Gastrocnemius medialis (tissue), 4 donors: ENCODE measurements at regions not wholly inside any gene's neighbourhood (a gene's known extent, or its start where the extent isn't known, plus 50 kb on each side); places are given as distances from the start of the nearest gene placed in this dataset.

Experiments used
- ATAC-seq, 2 donors: fragments of 150-250 bp; one replicate each; pipeline ENCODE4 v1.9.1; 2016
- DNase-seq, 2 donors: peaks; one replicate each; pipeline ENCODE4 v3.0.0-alpha.2; 2019
- H3K27ac ChIP-seq, 4 donors: fragments of 200-600 bp; sonication (generic); 1 replicate in 1 of 4; 2 replicates in 3 of 4; pipeline ENCODE4 v1.5.1; 2016 to 2018; ENCODE audit warnings: mild to moderate bottlenecking in 2 of 4, moderate library complexity in 1 of 4
- H3K27me3 ChIP-seq, 3 donors: fragments of 200-600 bp; sonication (generic) in 2 of 3; 1 replicate in 1 of 3; 2 replicates in 2 of 3; pipeline versions ENCODE4 v1.5.1 to v1.6.0; 2016 to 2019; ENCODE audit warnings: mild to moderate bottlenecking in 1 of 3, moderate library complexity in 1 of 3
- H3K36me3 ChIP-seq, 2 donors: fragments of 200-600 bp; sonication (generic) in 1 of 2; one replicate each; pipeline ENCODE4 v1.5.1; 2017 to 2018
- H3K4me1 ChIP-seq, 2 donors: fragments of 200-600 bp; sonication (generic) in 1 of 2; one replicate each; pipeline ENCODE4 v1.5.1; 2016 to 2017; ENCODE audit warnings: mild to moderate bottlenecking in 2 of 2
- H3K4me3 ChIP-seq, 4 donors: fragments of 200-600 bp; sonication (generic) in 3 of 4; 1 replicate in 1 of 4; 2 replicates in 3 of 4; pipeline ENCODE4 v1.5.1; 2016 to 2019; ENCODE audit warnings: mild to moderate bottlenecking in 2 of 4
- H3K9me3 ChIP-seq, 3 donors: fragments of 200-600 bp; sonication (generic) in 2 of 3; 1 replicate in 1 of 3; 2 replicates in 2 of 3; pipeline ENCODE4 v1.5.1; 2016 to 2019
- CTCF ChIP-seq, 5 experiments: fragments of 450-650 bp in 3 of 5; fragments of 200-600 bp in 2 of 5; sonication (generic) in 2 of 5; IDR thresholded peaks in 4 of 5; conservative IDR thresholded peaks in 1 of 5; 1 replicate in 4 of 5; 2 replicates in 1 of 5; pipeline ENCODE4 v1.5.1; 2016 to 2019; ENCODE audit warnings: antibody characterized with exemption in 5 of 5, mild to moderate bottlenecking in 3 of 5, moderate library complexity in 3 of 5
- POLR2A ChIP-seq, 2 donors: fragments of 450-650 bp; IDR thresholded peaks; one replicate each; pipeline ENCODE4 v1.6.1; 2017; ENCODE audit warnings: antibody characterized with exemption in 2 of 2, mild to moderate bottlenecking in 2 of 2, moderate library complexity in 2 of 2
- in situ Hi-C, 4 donors: fragments of 200-750 bp; cut with MboI; loops; one replicate each; pipeline versions ENCODE4 v1.15.0 to v1.8.0; 2017; ENCODE audit warnings: low sequenced_read_pairs in 4 of 4
- intact Hi-C: fragments of 100-400 bp; cut with DNase I; formaldehyde crosslinking; loops from one replicate; pipeline ENCODE4 v1.15.1; 2023; ENCODE audit warnings: low total_unique reads

- no peak for DNase-seq
- Histone ChIP-seq H3K4me1 (no peaks in the 10 kb centered on the region), H3K4me3 (no peak overlapping the region), H3K27ac (no peak overlapping the region), H3K27me3 (no peaks in the 10 kb centered on the region), H3K36me3 (no peaks in the 10 kb centered on the region), H3K9me3 (no peaks in the 10 kb centered on the region)
- intact Hi-C loops, result no loop called here
- ATAC-seq, result no peak
- in situ Hi-C loops, result no loop called here
- TF ChIP-seq POLR2A (IDR thresholded peaks at IDR 0.05) (no peak), CTCF (IDR thresholded peaks at IDR 0.05 in 4 of 5, conservative IDR thresholded peaks at IDR 0.05 in 1 of 5) (no peak)
Observed at GRCh38 chr1:101428562-101428961, 191.7 kb downstream of the S1PR1 start.

GRCh38 chr1:101431956-101432510 lies 195.2 kb downstream of the S1PR1 start:
- in situ Hi-C loops (no loop called here), intact Hi-C loops (no loop called here)
- Histone ChIP-seq H3K27me3 (no peaks in the 10 kb centered on the region), H3K4me1 (no peaks in the 10 kb centered on the region), H3K9me3 (no peaks in the 10 kb centered on the region), H3K27ac (no peak overlapping the region), H3K36me3 (no peaks in the 10 kb centered on the region), H3K4me3 (no peak overlapping the region)
- no peak for ATAC-seq
- TF ChIP-seq CTCF (IDR thresholded peaks at IDR 0.05 in 4 of 5, conservative IDR thresholded peaks at IDR 0.05 in 1 of 5) (no peak), POLR2A (IDR thresholded peaks at IDR 0.05) (no peak)
- DNase-seq, result no peak

- intact Hi-C loops (no loop called here), in situ Hi-C loops (no loop called here)
- Histone ChIP-seq H3K36me3 (no peaks in the 10 kb centered on the region), H3K4me1 (no peaks in the 10 kb centered on the region), H3K27me3 (peaks cover 0 to 2% (median 0%) of the 10 kb centered on the region in 3 donors), H3K4me3 (no peak overlapping the region), H3K9me3 (no peaks in the 10 kb centered on the region), H3K27ac (no peak overlapping the region)
- ATAC-seq (no peak), DNase-seq (no peak)
- TF ChIP-seq POLR2A (IDR thresholded peaks at IDR 0.05), result no peak
Observed at GRCh38 chr1:101435831-101436511, 199.2 kb downstream of the S1PR1 start.

- Histone ChIP-seq H3K36me3 (no peaks in the 10 kb centered on the region), H3K4me3 (no peak overlapping the region), H3K9me3 (no peaks in the 10 kb centered on the region), H3K27me3 (peaks cover 0 to 2% (median 0%) of the 10 kb centered on the region in 3 donors), H3K27ac (no peak overlapping the region), H3K4me1 (no peaks in the 10 kb centered on the region)
- ATAC-seq (no peak), DNase-seq (no peak)
- TF ChIP-seq POLR2A (IDR thresholded peaks at IDR 0.05) (no peak), CTCF (IDR thresholded peaks at IDR 0.05 in 4 of 5, conservative IDR thresholded peaks at IDR 0.05 in 1 of 5) (no peak)
- in situ Hi-C loops, result no loop called here
- intact Hi-C loops, result no loop called here
Observed at GRCh38 chr1:101437800-101438199, 201.0 kb downstream of the S1PR1 start.

GRCh38 chr1:101438359-101438758 lies 201.5 kb downstream of the S1PR1 start:
- H3K9me3 ChIP-seq, result no peaks in the 10 kb centered on the region
- DNase-seq (no peak), ATAC-seq (no peak)
- H3K27me3 ChIP-seq, result peaks cover 0 to 2% (median 0%) of the 10 kb centered on the region in 3 donors
- no peak overlapping the region for H3K4me3 ChIP-seq
- no peak overlapping the region for H3K27ac ChIP-seq
- TF ChIP-seq CTCF (IDR thresholded peaks at IDR 0.05 in 4 of 5, conservative IDR thresholded peaks at IDR 0.05 in 1 of 5) (no peak), POLR2A (IDR thresholded peaks at IDR 0.05) (no peak)
- intact Hi-C loops, result no loop called here
- no peaks in the 10 kb centered on the region for H3K4me1 ChIP-seq
- no peaks in the 10 kb centered on the region for H3K36me3 ChIP-seq
- in situ Hi-C loops, result no loop called here
